ENCODE measurements at regions not wholly inside any gene's neighbourhood (a gene's known extent, or its start where the extent isn't known, plus 50 kb on each side); places are given as distances from the start of the nearest gene placed in this dataset.
A peak's percentile ranks its signal among the peaks of the same experiment; 100 is the strongest.

DNA sequence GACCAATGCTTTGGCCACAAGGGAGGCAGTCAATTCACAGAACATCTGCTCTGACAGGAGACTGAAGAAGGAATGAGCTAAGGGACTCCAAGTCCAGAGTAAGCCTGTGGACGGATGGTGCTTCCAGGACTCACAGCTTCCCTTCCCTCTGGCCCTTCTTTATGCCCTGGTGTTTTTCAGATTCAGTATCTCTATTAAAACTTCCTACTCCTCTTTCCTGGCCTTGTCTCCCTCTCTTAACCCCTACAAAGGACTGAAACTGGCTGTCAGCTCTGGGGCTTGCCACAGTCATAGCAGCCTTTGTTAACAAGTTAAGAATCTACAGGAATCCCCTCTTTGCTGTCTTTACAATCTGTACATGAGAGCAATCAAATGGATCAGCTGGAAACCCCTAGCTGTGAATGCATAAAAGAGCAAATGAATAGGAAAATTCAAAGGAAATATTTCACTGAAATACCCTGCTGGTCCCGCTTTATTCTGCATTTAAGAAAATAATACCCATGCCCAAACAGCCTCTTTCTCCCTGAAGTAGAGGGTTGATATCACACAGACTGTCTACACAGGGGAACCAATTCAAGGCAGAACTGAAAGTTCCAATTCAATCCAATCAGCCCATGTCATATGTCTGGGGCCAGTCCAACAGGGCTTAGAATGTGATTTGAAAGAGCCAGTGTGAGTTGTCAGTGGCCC, 192.3 kb downstream of the MZT1 start:
- DNase-seq: no peak

- DNase-seq: no peak
Observed at GRCh38 chr13:72530471-72530870, 197.0 kb downstream of the MZT1 start.

DNA sequence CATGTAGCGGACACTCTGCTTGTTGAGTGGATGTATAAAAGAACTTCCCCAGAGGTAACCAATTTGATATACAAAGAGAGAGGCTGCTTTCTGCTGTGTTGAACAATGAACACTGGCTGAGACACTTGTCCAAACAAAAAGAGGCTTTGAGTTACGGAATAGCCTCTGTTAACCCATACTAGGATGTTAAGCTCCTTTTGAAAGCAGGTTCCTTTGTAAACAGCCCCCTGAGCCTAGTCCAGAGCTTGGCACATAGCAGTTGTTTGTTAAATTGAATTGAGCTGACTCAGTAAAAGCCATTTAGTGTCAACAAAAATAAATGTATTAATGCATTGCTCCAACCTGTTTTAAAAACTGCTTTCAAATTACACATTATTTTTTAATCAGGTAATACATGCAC, 200.1 kb downstream of the MZT1 start:
- no peak for DNase-seq

GRCh38 chr13:72523593-72523992, 203.8 kb downstream of the MZT1 start:
- no peak for DNase-seq

GRCh38 chr13:72523049-72523448, 204.4 kb downstream of the MZT1 start:
- no peak for DNase-seq

- no peak for DNase-seq
Observed at GRCh38 chr13:72521940-72522661, 205.3 kb downstream of the MZT1 start.

- no peak for DNase-seq
Observed at GRCh38 chr13:72514146-72514545, 213.3 kb downstream of the MZT1 start.

DNA sequence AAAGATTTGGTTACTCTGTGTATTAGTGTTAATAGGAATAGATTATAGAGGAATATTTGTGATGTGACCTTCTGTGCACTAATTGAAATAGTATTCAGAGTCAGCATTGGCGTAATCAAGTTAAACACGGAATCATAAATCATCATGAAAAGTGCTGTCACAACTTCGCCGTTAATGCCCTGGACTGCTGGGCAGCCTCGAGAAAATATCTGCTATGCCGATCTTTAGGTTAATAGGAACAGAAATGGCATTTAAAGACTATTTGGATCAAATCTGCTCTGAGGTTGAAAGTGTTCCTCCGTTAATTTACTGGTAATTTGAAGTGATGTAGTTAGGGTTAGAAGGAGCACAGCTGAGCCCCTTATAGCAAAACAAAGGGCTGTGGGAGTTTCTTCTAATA, 219.0 kb downstream of the MZT1 start:
- no peak for DNase-seq

DNA sequence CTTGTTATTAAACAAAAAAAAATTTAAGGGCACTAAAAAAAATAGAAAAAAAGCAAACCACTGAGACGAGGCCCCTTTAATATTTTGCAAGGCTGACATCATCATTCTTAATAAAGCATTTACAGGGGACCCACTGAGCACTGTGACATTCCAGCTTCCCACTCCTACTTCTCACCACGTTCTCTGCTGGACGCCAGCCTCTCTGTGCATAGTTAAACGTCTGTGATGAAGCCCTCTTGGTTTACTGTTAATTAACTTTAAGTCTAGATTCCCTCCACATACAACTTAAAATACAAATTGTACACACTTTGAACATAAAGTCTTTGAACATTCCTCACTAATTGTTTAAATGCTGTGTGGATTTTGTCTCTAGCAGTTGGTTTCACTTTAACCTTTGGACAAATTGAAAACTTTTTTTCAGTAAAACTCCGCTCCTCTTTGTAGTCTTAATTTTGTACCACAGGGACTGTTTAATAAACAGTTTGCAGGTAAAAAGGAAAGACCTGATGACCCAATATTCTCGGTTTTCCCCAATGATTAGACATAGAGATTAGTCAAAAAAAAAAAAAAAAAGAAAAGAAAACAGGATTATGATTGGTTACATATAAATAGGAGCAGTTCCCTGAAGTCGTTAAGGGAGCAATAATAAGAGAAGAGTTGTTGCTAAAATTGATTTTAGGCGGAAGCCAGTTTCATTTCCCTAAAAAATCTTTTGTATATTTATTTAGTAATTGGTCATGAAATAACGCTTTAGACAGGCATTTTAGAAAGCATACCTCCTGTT, 219.8 kb downstream of the MZT1 start:
- no peak for DNase-seq

- DNase-seq: no peak
Observed at GRCh38 chr13:72506706-72507105, 220.7 kb downstream of the MZT1 start.

- no peak for DNase-seq
Observed at GRCh38 chr13:72505376-72505775, 222.1 kb downstream of the MZT1 start.

GRCh38 chr13:72504131-72504841, 223.1 kb downstream of the MZT1 start:
- no peak for DNase-seq

GRCh38 chr13:72500851-72501250, 226.6 kb downstream of the MZT1 start:
- DNase-seq: no peak

GRCh38 chr13:72495681-72496080, 231.7 kb downstream of the MZT1 start:
- DNase-seq: no peak

DNA sequence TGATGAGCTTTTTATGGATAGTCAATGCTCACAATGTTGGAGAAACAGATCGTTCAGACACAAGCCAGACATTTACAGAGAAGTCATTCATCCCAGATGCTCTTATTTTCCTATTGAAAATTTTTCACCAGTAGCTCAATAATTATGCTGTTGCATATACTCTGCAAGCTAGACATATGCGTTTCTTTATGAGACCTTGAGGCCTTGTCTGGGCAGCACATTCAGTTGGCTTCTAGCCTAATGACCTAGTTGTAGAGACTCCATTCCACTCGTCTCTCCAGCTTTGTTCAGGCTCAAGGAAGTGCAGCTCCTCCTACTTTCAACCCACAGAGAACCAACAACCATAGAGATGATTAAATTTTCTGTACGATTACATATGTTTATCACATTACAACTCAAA, 237.7 kb downstream of the MZT1 start:
- no peak for DNase-seq

DNA sequence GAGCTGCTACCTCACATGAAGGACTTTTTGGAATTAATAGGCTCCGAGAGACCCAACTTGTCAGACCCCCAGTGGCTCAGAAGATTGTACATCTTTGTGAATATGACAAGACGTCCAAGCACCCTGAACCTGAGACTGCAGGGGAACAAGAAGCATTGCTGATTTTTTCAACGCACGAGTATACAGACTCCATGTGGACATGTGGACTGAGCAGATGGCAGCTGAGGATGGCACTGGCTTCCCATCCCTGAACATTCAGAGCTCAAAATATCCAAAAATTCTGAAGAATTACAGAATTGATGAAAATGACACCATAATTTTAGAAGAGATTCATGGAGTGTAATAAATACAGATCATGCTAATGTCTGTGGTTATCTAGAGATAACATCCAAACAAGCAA, 254.1 kb downstream of the MZT1 start:
- no peak for DNase-seq

GRCh38 chr13:72469906-72470305, 257.5 kb downstream of the MZT1 start:
- DNase-seq: no peak

DNA sequence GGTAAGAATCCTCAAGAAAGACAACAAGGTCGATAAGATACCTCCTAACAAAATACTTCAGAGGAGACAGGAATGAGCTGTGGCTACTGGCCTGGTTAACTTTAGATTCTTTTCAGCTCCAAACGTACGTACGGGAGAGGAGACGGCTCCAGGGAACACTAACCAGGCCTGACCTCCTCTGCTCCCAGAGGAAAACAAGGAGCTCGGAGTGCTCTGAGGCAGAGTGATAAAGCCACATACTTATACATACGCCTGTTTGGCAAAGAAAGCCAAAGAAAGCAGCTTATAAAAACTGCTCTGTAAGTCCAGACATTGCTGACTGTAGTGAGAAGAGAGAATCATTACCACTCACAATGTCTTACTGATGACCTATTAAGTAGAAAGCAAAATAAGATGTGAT, 263.9 kb downstream of the MZT1 start:
- DNase-seq: peak; percentile 12

DNA sequence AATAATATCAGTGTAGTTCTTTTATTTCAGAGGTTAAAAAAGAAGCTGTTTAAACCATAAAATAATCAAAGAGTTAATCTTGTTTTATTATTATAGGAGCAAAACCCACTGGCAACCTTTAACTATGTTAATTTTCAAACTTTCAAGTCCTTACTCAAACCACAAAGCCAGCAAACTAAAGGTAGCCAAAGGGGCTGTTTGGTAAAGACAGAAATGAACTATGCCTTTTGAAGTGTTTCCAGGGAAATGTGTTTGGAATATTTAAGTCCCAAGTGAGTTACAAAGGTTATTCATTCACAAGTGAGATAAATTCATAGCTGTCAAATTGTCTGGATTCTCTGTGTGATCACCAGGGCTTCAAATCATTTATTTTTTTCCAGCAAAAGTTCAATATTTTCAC, 264.7 kb downstream of the MZT1 start:
- DNase-seq: no peak

GRCh38 chr13:72462166-72462565, 265.3 kb downstream of the MZT1 start:
- no peak for DNase-seq

DNA sequence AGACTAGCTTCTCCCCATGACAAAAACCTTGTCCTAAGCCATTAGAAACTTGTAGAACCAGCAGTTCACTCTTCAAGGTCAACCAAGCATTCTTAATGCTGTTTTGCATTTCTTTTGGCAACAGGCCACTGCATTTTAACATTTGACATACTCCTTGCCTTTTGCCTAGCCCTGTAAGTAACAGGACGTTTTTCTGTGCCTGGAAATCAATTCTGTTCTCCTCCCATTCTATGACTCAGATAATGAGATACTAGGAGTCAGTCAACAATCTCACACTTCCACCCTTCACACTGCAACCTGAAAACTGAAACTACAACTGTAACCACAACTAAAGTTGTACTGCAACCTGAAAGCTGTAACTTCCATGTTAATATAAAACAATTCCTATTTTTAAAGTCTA, 268.7 kb downstream of the MZT1 start:
- no peak for DNase-seq

DNA sequence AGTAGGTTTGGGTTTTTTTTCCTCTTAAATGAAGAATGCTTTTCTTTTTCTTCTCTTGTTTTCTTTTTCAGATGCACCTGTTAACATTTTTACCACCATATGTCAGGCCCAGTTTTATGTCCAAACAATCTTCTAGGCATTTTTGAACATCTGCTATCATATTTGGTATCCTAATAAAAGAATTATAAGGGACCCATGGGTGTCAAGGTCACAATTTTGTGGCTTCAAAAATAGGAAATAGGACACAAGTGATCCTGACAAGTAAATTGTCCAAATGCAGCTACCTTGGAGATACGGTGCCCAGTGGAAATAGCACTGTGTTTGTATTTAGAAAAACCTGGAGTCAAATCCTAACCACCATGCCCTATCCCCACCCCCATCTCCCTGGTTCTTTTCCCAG, 270.3 kb downstream of the MZT1 start:
- no peak for DNase-seq

Data from right lung (tissue), 2 donors.